ENCODE measurements at regions not wholly inside any gene's neighbourhood (a gene's known extent, or its start where the extent isn't known, plus 50 kb on each side); places are given as distances from the start of the nearest gene placed in this dataset.

- Histone ChIP-seq H3K27me3 (ENCODE audit: control insufficient read depth in 2 of 2, insufficient read depth in 2 of 2, low read length in 2 of 2) (peaks cover 0 to 3% of the 10 kb centered on the region in 2 donors), H2AFZ (ENCODE audit: insufficient read depth, low read depth, low read length, poor library complexity, severe bottlenecking) (no peak overlapping the region), H3K27ac (ENCODE audit: low read depth in 1 of 2, low read length in 2 of 2) (no peak overlapping the region), H3K4me2 (replicated peaks; ENCODE audit: extremely low read depth, low read length, poor library complexity, severe bottlenecking) (no peak overlapping the region), H3K9me3 (replicated peaks in 1 of 2; ENCODE audit: control insufficient read depth in 1 of 2, insufficient read depth in 1 of 2, low read length in 2 of 2) (no peaks in the 10 kb centered on the region), H3K4me1 (ENCODE audit: control insufficient read depth in 1 of 2, insufficient read depth in 2 of 2, low read length in 2 of 2) (no peaks in the 10 kb centered on the region), H3K36me3 (replicated peaks in 1 of 2; ENCODE audit: control insufficient read depth in 1 of 2, insufficient read depth in 2 of 2, low read length in 2 of 2) (no peaks in the 10 kb centered on the region), H3K9ac (ENCODE audit: insufficient read depth, low read length, poor library complexity, severe bottlenecking) (no peak overlapping the region), H3K4me3 (replicated peaks in 1 of 3; ENCODE audit: low read depth in 2 of 3, low read length in 3 of 3) (no peak overlapping the region), H3K79me2 (ENCODE audit: insufficient read depth, low read length) (no peaks in the 10 kb centered on the region), H4K20me1 (ENCODE audit: insufficient read depth, low read length) (no peaks in the 10 kb centered on the region)
- no peak overlapping the region for H3K4me3 Mint-ChIP-seq
- TF ChIP-seq, protein P1, sequence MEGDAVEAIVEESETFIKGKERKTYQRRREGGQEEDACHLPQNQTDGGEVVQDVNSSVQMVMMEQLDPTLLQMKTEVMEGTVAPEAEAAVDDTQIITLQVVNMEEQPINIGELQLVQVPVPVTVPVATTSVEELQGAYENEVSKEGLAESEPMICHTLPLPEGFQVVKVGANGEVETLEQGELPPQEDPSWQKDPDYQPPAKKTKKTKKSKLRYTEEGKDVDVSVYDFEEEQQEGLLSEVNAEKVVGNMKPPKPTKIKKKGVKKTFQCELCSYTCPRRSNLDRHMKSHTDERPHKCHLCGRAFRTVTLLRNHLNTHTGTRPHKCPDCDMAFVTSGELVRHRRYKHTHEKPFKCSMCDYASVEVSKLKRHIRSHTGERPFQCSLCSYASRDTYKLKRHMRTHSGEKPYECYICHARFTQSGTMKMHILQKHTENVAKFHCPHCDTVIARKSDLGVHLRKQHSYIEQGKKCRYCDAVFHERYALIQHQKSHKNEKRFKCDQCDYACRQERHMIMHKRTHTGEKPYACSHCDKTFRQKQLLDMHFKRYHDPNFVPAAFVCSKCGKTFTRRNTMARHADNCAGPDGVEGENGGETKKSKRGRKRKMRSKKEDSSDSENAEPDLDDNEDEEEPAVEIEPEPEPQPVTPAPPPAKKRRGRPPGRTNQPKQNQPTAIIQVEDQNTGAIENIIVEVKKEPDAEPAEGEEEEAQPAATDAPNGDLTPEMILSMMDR (IDR thresholded peaks at IDR 0.05) = no peak
- no peak for DNase-seq
- H3K27me3 Mint-ChIP-seq (ENCODE audit: low read depth in 3 of 3) = peaks cover 2 to 10% (median 3%) of the 10 kb centered on the region in 3 donors
- peaks cover 0 to 4% (median 1%) of the 10 kb centered on the region in 7 donors for H3K9me3 Mint-ChIP-seq
- H3K4me1 Mint-ChIP-seq = no peaks in the 10 kb centered on the region
- H3K36me3 Mint-ChIP-seq = no peaks in the 10 kb centered on the region
- H3K27ac Mint-ChIP-seq = no peak overlapping the region
- intact Hi-C loops (cut with micrococcal nuclease) = no loop called here
These were observed 398.4 kb downstream of the PRDM2 start for GRCh38 chr1:14098294-14098913.

- no peak overlapping the region for H2AFZ ChIP-seq (ENCODE audit: insufficient read depth, low read depth, low read length, poor library complexity, severe bottlenecking)
- no peaks in the 10 kb centered on the region for H3K9me3 ChIP-seq (replicated peaks in 1 of 2; ENCODE audit: control insufficient read depth in 1 of 2, insufficient read depth in 1 of 2, low read length in 2 of 2)
- no peaks in the 10 kb centered on the region for H3K36me3 Mint-ChIP-seq
- intact Hi-C loops (cut with micrococcal nuclease) = no loop called here
- H3K4me1 Mint-ChIP-seq = no peaks in the 10 kb centered on the region
- H3K9me3 Mint-ChIP-seq = peaks cover 0 to 4% (median 1%) of the 10 kb centered on the region in 7 donors
- DNase-seq = no peak
- H3K9ac ChIP-seq (ENCODE audit: insufficient read depth, low read length, poor library complexity, severe bottlenecking) = no peak overlapping the region
- H3K36me3 ChIP-seq (replicated peaks in 1 of 2; ENCODE audit: control insufficient read depth in 1 of 2, insufficient read depth in 2 of 2, low read length in 2 of 2) = no peaks in the 10 kb centered on the region
- no peaks in the 10 kb centered on the region for H3K79me2 ChIP-seq (ENCODE audit: insufficient read depth, low read length)
- WGBS (ENCODE audit: insufficient coverage) = 80% methylated on average over 1 of the region's 1 CpG
- H4K20me1 ChIP-seq (ENCODE audit: insufficient read depth, low read length) = no peaks in the 10 kb centered on the region
- TF ChIP-seq, protein P1 (IDR thresholded peaks at IDR 0.05) = no peak
- no peaks in the 10 kb centered on the region for H3K4me1 ChIP-seq (ENCODE audit: control insufficient read depth in 1 of 2, insufficient read depth in 2 of 2, low read length in 2 of 2)
- H3K4me3 ChIP-seq (replicated peaks in 1 of 3; ENCODE audit: low read depth in 2 of 3, low read length in 3 of 3) = no peak overlapping the region
- no peak overlapping the region for H3K27ac ChIP-seq (ENCODE audit: low read depth in 1 of 2, low read length in 2 of 2)
- H3K4me3 Mint-ChIP-seq = no peak overlapping the region
- H3K27me3 ChIP-seq (ENCODE audit: control insufficient read depth in 2 of 2, insufficient read depth in 2 of 2, low read length in 2 of 2) = peaks cover 0 to 3% of the 10 kb centered on the region in 2 donors
- H3K27ac Mint-ChIP-seq = no peak overlapping the region
- H3K4me2 ChIP-seq (replicated peaks; ENCODE audit: extremely low read depth, low read length, poor library complexity, severe bottlenecking) = no peak overlapping the region
- H3K27me3 Mint-ChIP-seq (ENCODE audit: low read depth in 3 of 3) = peaks cover 2 to 10% (median 3%) of the 10 kb centered on the region in 3 donors
These were observed 400.5 kb downstream of the PRDM2 start for GRCh38 chr1:14100444-14100843.
